K562 (cell line): ENCODE measurements at regions not wholly inside any gene's neighbourhood (a gene's known extent, or its start where the extent isn't known, plus 50 kb on each side); places are given as distances from the start of the nearest gene placed in this dataset.

Experiments used
- ATAC-seq: fragments of 200-7000 bp; cut with Tn5 transposase; 3 replicates; pipeline ENCODE4 v1.9.1; 2020; ENCODE audit warnings: moderate library complexity
- BruUV-seq: library from RNA; stranded (reverse); fragments of 400-500 nt; replicated peaks from 2 replicates; lab custom pipeline; 2021; lab: Mats Ljungman, UMichigan
- CTCF ChIA-PET: fragments of 300-600 bp; formaldehyde crosslinking; extraction: SDS; loops from one replicate; lab custom pipeline; 2021; ENCODE audit warnings: low intra/inter-chr PET ratio; lab: Yijun Ruan, JAX
- POLR2A ChIA-PET: fragments of 300-600, 350-650 bp; sonication (Branson Sonifier 250); formaldehyde crosslinking; extraction: SDS; loops from one replicate; lab custom pipeline; 2021; ENCODE audit warnings: antibody characterized with exemption, inconsistent platforms; lab: Yijun Ruan, JAX
- DNase-seq, 4 experiments: peaks; one replicate each; pipeline versions ENCODE4 v3.0.0 to v3.0.0-alpha.2; 2011 to 2018; ENCODE audit warnings: low spot score in 3 of 4, mixed read lengths in 3 of 4; ENCODE audit errors: extremely low read depth in 1 of 4
- FAIRE-seq: peaks from 2 replicates; lab custom pipeline; 2011; peaks lifted over from hg19 to GRCh38; lab: Jason Lieb, UNC
- H2AFZ ChIP-seq: 2 replicates; pipeline ENCODE4 v1.6.0; 2011; ENCODE audit warnings: low read depth, low read length, control low read depth, inconsistent platforms
- H3K27ac ChIP-seq: fragments of 200-600 bp; 3 replicates; pipeline ENCODE4 v1.8.0; 2011; ENCODE audit warnings: low read depth, mild to moderate bottlenecking, control low read depth, inconsistent platforms, low read length, moderate library complexity, mixed read lengths; ENCODE audit errors: extremely low read depth
- H3K27me3 ChIP-seq, 2 experiments: fragments of 300-600 bp in 1 of 2; 2 replicates in 1 of 2; 3 replicates in 1 of 2; pipeline versions ENCODE4 v1.6.0 to v1.8.0; 2011; ENCODE audit warnings: inconsistent platforms in 2 of 2, low read length in 2 of 2, mild to moderate bottlenecking in 1 of 2, mixed read lengths in 1 of 2, moderate library complexity in 1 of 2; ENCODE audit not compliant: control insufficient read depth in 2 of 2, insufficient read depth in 2 of 2
- H3K36me3 ChIP-seq: fragments of 300-600 bp; 3 replicates; pipeline ENCODE4 v1.8.0; 2011; ENCODE audit warnings: mild to moderate bottlenecking, low read length, inconsistent platforms; ENCODE audit not compliant: control insufficient read depth, insufficient read depth
- H3K4me1 ChIP-seq, 2 experiments: fragments of 200-600 bp in 1 of 2; replicated peaks in 1 of 2; 2 replicates in 1 of 2; 3 replicates in 1 of 2; pipeline versions ENCODE4 v1.5.1 to v1.8.0; 2011; ENCODE audit warnings: inconsistent platforms in 2 of 2, low read length in 2 of 2, mild to moderate bottlenecking in 1 of 2, mixed read lengths in 1 of 2, moderate library complexity in 1 of 2; ENCODE audit not compliant: control insufficient read depth in 2 of 2, insufficient read depth in 2 of 2
- H3K4me2 ChIP-seq: 2 replicates; pipeline ENCODE4 v1.6.1; 2011; ENCODE audit warnings: low read length, control low read depth, inconsistent platforms, mixed read lengths; ENCODE audit not compliant: insufficient read depth
- H3K4me3 ChIP-seq: fragments of 200-600 bp; sonication (generic), shearing (Covaris generic); 2 replicates; pipeline ENCODE4 v1.5.1; 2016; ENCODE audit warnings: control low read depth, inconsistent platforms
- H3K79me2 ChIP-seq: fragments of 200-600 bp; 3 replicates; pipeline ENCODE4 v1.8.0; 2011; ENCODE audit warnings: low read length, inconsistent platforms; ENCODE audit not compliant: control insufficient read depth, insufficient read depth
- H3K9ac ChIP-seq, 2 experiments: 2 replicates each; pipeline versions ENCODE4 v1.6.0 to v1.6.1; 2011; ENCODE audit warnings: low read depth in 2 of 2, low read length in 2 of 2, control low read depth in 1 of 2, inconsistent platforms in 1 of 2, mild to moderate bottlenecking in 1 of 2, mixed read lengths in 1 of 2; ENCODE audit not compliant: insufficient read depth in 1 of 2
- H3K9me1 ChIP-seq: one replicate; pipeline ENCODE4 v1.6.0; 2011; ENCODE audit warnings: inconsistent platforms, mild to moderate bottlenecking, low read length, moderate library complexity; ENCODE audit not compliant: control insufficient read depth, insufficient read depth
- H3K9me3 ChIP-seq: replicated peaks from 2 replicates; pipeline ENCODE4 v1.5.1; 2011; ENCODE audit warnings: low read depth, low read length, inconsistent platforms; ENCODE audit not compliant: control insufficient read depth, insufficient read depth
- H4K20me1 ChIP-seq: replicated peaks from 2 replicates; pipeline ENCODE4 v1.6.1; 2011; ENCODE audit warnings: low read length, inconsistent platforms, mixed read lengths; ENCODE audit not compliant: control insufficient read depth, insufficient read depth
- BRD9 ChIP-seq: fragments of 450-650 bp; IDR thresholded peaks from 2 replicates; pipeline ENCODE4 v1.6.1; 2018; ENCODE audit warnings: low read depth; ENCODE audit not compliant: partially characterized antibody
- CHD1 ChIP-seq: fragments of 200-600 bp; sonication (generic); IDR thresholded peaks from one replicate; pipeline ENCODE4 v1.6.1; 2012; ENCODE audit warnings: mild to moderate bottlenecking, moderate library complexity, low read length, inconsistent platforms
- FOXJ3 ChIP-seq: sonication (generic); formaldehyde crosslinking; IDR thresholded peaks from 2 replicates; pipeline ENCODE4 v1.4.0; 2020; ENCODE audit warnings: mild to moderate bottlenecking, missing genetic modification reagents
- POLR2G ChIP-seq: fragments of 200-400 bp; formaldehyde crosslinking; IDR thresholded peaks from 2 replicates; pipeline ENCODE4 v1.6.1; 2017; ENCODE audit warnings: low read depth, mild to moderate bottlenecking, antibody characterized with exemption, low read length, moderate library complexity
- SMC3 ChIP-seq: conservative IDR thresholded peaks from 2 replicates; pipeline ENCODE4 v1.6.1; 2011; ENCODE audit warnings: low read depth, low read length, improper control_type of control experiment; ENCODE audit not compliant: insufficient read depth
- TCFL5 ChIP-seq: fragments of 250-450 bp; sonication (Bioruptor Pico); conservative IDR thresholded peaks from 2 replicates; pipeline ENCODE4 v1.6.1; 2021; ENCODE audit warnings: mild to moderate bottlenecking, moderate library complexity, matching md5 sums
- ZBTB8A ChIP-seq: fragments of 450-650 bp; IDR thresholded peaks from 2 replicates; pipeline ENCODE4 v1.6.1; 2018; ENCODE audit warnings: mild to moderate bottlenecking, moderate library complexity; ENCODE audit not compliant: partially characterized antibody
- ZNF586 ChIP-seq: fragments of 450-650 bp; formaldehyde crosslinking; conservative IDR thresholded peaks from 2 replicates; pipeline ENCODE4 v1.4.0; 2020; ENCODE audit warnings: mild to moderate bottlenecking, moderate library complexity
- WGBS: fragments of 100-300 bp; shearing (Covaris generic); methylation state at CpG from one replicate; pipeline ENCODE4 v1.1.6; 2016; ENCODE audit warnings: low coverage, mixed read lengths; ENCODE audit not compliant: insufficient coverage; ENCODE audit errors: missing lambda C conversion rate; 5-methylcytosine and 5-hydroxymethylcytosine counted together
- in situ Hi-C: fragments of 300-500 bp; cut with MboI; formaldehyde crosslinking; loops from 4 replicates; pipeline ENCODE4 v1.15.0; 2018; ENCODE audit warnings: inconsistent platforms, mixed read lengths
- intact Hi-C: fragments of 100-400 bp; cut with micrococcal nuclease; formaldehyde crosslinking; loops from 2 replicates; pipeline ENCODE4 v1.14.2; 2022
- TF ChIP-seq, protein P1 (sequence below): fragments of 250-450 bp; sonication (Bioruptor Pico); IDR thresholded peaks from 2 replicates; pipeline ENCODE4 v1.4.0; 2020; ENCODE audit warnings: borderline replicate concordance
- TF ChIP-seq, protein P2 (sequence below): sonication (generic); formaldehyde crosslinking; IDR thresholded peaks from 2 replicates; pipeline ENCODE4 v1.5.0; 2020; ENCODE audit warnings: missing genetic modification reagents
- TF ChIP-seq, protein P3 (sequence below): IDR thresholded peaks from 2 replicates; pipeline ENCODE4 v1.6.1; 2011; ENCODE audit not compliant: insufficient read length; ENCODE audit errors: extremely low read depth
- TF ChIP-seq, protein P4 (sequence below): fragments of 450-650 bp; IDR thresholded peaks from 2 replicates; pipeline ENCODE4 v1.6.1; 2018; ENCODE audit warnings: mild to moderate bottlenecking, low read depth; ENCODE audit not compliant: partially characterized antibody
- TF ChIP-seq, protein P5 (sequence below): fragments of 200-400 bp; formaldehyde crosslinking; IDR thresholded peaks from 2 replicates; pipeline ENCODE4 v1.6.1; 2017; ENCODE audit warnings: mild to moderate bottlenecking, low read depth, low read length, moderate library complexity

DNA sequence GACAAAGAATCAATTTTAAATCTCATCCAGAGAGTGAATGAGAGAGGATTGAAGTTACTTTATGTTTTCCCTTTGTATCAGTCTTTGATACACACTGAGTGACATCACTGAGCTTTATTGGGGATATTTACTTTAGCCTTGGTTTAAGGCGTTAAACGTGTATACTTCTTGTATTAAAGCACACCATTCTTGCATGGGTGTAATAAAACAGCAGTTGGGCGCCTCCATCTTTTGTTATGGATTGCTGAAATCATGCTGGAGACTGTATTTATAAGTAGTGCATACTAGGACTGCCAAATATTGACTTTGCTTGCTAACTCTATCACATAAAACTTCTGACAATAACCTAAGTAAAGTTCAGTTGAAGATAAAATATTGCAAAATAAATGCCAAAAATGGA, 1755.8 kb upstream of the WWC1 start (continued):
- TF ChIP-seq, protein P1, sequence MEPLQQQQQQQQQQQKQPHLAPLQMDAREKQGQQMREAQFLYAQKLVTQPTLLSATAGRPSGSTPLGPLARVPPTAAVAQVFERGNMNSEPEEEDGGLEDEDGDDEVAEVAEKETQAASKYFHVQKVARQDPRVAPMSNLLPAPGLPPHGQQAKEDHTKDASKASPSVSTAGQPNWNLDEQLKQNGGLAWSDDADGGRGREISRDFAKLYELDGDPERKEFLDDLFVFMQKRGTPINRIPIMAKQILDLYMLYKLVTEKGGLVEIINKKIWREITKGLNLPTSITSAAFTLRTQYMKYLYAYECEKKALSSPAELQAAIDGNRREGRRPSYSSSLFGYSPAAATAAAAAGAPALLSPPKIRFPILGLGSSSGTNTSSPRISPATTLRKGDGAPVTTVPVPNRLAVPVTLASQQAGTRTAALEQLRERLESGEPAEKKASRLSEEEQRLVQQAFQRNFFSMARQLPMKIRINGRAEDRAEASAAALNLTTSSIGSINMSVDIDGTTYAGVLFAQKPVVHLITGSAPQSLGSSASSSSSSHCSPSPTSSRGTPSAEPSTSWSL (CRISPR knock-in tag): no peak
- TF ChIP-seq BRD9: no peak
- no peak for TF ChIP-seq FOXJ3 (CRISPR knock-in tag)

DNA sequence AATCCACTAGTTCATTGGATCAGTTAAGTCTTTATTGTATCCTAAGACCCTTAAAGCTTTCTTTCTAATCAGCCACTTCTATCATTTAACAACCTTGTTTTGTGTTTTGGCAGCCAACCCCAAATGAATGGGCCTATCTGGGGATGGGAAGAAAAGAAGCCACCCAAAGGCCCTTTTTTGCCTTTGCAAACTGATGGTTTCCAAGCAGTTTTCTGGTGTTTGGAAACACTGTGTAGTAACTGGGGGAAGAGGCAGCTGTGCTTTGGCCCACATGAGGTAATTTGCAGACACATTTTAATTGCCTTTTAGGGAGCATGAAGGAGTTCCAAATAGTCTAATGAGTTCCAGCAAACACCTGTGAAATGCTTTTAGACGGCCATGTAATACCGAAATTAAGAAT, 1751.3 kb upstream of the WWC1 start:
- intact Hi-C loops: no loop called here
- Histone ChIP-seq H3K27ac (no peak overlapping the region), H3K79me2 (no peaks in the 10 kb centered on the region), H4K20me1 (no peaks in the 10 kb centered on the region), H3K4me2 (no peak overlapping the region), H3K36me3 (no peaks in the 10 kb centered on the region), H3K9me3 (0 out of 2 replicates have a peak, but pooled peaks cover 2% of the 10 kb centered on the region), H2AFZ (no peak overlapping the region), H3K9me1 (no peaks in the 10 kb centered on the region), H3K27me3 (no peaks in the 10 kb centered on the region), H3K9ac (no peak overlapping the region), H3K4me1 (no peaks in the 10 kb centered on the region), H3K4me3 (no peak overlapping the region)
- no peak for ATAC-seq
- in situ Hi-C loops: no loop called here
- ChIA-PET CTCF (no interaction called here), POLR2A (no interaction called here)
- 0% methylated on average over 2 of the region's 2 CpGs for WGBS
- BruUV-seq: no TSS peak
- no peak for FAIRE-seq
- DNase-seq: no peak
- TF ChIP-seq TCFL5 (CRISPR knock-in tag): no peak
- no peak for TF ChIP-seq ZBTB8A
- TF ChIP-seq ZNF586: no peak
- TF ChIP-seq, protein P2, sequence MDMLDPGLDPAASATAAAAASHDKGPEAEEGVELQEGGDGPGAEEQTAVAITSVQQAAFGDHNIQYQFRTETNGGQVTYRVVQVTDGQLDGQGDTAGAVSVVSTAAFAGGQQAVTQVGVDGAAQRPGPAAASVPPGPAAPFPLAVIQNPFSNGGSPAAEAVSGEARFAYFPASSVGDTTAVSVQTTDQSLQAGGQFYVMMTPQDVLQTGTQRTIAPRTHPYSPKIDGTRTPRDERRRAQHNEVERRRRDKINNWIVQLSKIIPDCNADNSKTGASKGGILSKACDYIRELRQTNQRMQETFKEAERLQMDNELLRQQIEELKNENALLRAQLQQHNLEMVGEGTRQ (CRISPR knock-in tag): no peak
- TF ChIP-seq, protein P3, sequence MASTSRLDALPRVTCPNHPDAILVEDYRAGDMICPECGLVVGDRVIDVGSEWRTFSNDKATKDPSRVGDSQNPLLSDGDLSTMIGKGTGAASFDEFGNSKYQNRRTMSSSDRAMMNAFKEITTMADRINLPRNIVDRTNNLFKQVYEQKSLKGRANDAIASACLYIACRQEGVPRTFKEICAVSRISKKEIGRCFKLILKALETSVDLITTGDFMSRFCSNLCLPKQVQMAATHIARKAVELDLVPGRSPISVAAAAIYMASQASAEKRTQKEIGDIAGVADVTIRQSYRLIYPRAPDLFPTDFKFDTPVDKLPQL: no peak
- TF ChIP-seq POLR2G: no peak
- TF ChIP-seq, protein P4, sequence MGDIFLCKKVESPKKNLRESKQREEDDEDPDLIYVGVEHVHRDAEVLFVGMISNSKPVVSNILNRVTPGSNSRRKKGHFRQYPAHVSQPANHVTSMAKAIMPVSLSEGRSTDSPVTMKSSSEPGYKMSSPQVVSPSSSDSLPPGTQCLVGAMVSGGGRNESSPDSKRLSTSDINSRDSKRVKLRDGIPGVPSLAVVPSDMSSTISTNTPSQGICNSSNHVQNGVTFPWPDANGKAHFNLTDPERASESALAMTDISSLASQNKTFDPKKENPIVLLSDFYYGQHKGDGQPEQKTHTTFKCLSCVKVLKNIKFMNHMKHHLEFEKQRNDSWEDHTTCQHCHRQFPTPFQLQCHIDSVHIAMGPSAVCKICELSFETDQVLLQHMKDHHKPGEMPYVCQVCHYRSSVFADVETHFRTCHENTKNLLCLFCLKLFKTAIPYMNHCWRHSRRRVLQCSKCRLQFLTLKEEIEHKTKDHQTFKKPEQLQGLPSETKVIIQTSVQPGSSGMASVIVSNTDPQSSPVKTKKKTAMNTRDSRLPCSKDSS: no peak
- no peak for TF ChIP-seq CHD1
- TF ChIP-seq, protein P5, sequence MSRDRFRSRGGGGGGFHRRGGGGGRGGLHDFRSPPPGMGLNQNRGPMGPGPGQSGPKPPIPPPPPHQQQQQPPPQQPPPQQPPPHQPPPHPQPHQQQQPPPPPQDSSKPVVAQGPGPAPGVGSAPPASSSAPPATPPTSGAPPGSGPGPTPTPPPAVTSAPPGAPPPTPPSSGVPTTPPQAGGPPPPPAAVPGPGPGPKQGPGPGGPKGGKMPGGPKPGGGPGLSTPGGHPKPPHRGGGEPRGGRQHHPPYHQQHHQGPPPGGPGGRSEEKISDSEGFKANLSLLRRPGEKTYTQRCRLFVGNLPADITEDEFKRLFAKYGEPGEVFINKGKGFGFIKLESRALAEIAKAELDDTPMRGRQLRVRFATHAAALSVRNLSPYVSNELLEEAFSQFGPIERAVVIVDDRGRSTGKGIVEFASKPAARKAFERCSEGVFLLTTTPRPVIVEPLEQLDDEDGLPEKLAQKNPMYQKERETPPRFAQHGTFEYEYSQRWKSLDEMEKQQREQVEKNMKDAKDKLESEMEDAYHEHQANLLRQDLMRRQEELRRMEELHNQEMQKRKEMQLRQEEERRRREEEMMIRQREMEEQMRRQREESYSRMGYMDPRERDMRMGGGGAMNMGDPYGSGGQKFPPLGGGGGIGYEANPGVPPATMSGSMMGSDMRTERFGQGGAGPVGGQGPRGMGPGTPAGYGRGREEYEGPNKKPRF: no peak
- TF ChIP-seq SMC3: no peak
